ENCODE measurements at regions not wholly inside any gene's neighbourhood (a gene's known extent, or its start where the extent isn't known, plus 50 kb on each side); places are given as distances from the start of the nearest gene placed in this dataset.

GRCh38 chr7:131090886-131091692 is 236.6 kb upstream of the MKLN1 start:
- BruUV-seq (replicated peaks): no TSS peak
- CTCF ChIA-PET: no interaction called here
- POLR2A ChIA-PET (ENCODE audit: low non-redundant PET): no interaction called here
- TF ChIP-seq EZH2 (IDR thresholded peaks at IDR 0.05; ENCODE audit: borderline replicate concordance, low read depth, low read length, poor library complexity, severe bottlenecking): no peak
- TF ChIP-seq CTCF (conservative IDR thresholded peaks at IDR 0.05; ENCODE audit: low read depth, low read length): no peak
- H3K27ac ChIP-seq (ENCODE audit: low read depth, low read length, poor library complexity, severe bottlenecking): peak overlapping the region; percentile 56
- intact Hi-C loops (cut with micrococcal nuclease; ENCODE audit: unreplicated experiment): no loop called here
- H3K4me3 ChIP-seq (ENCODE audit: low read depth, low read length, poor library complexity, severe bottlenecking): no peak overlapping the region
- H3K9me3 ChIP-seq (ENCODE audit: low read depth, low read length, poor library complexity, severe bottlenecking): peaks cover 4% of the 10 kb centered on the region
- no peaks in the 10 kb centered on the region for H3K27me3 ChIP-seq (replicated peaks; ENCODE audit: insufficient read depth, low read depth, low read length, poor library complexity)
- no peak for DNase-seq (ENCODE audit: low spot score)
- peaks cover 10% of the 10 kb centered on the region for H3K4me1 ChIP-seq (ENCODE audit: insufficient read depth, low read length, poor library complexity, severe bottlenecking)
- no peaks in the 10 kb centered on the region for H3K36me3 ChIP-seq (ENCODE audit: insufficient read depth, low read length, poor library complexity, severe bottlenecking)

GRCh38 chr7:131094685-131095084 is 233.0 kb upstream of the MKLN1 start:
- intact Hi-C loops (cut with micrococcal nuclease; ENCODE audit: unreplicated experiment): no loop called here
- no TSS peak for BruUV-seq (replicated peaks)
- CTCF ChIA-PET: no interaction called here

GRCh38 chr7:131095346-131095745 is 232.3 kb upstream of the MKLN1 start:
- intact Hi-C loops (cut with micrococcal nuclease; ENCODE audit: unreplicated experiment): no loop called here
- H3K4me1 ChIP-seq (ENCODE audit: insufficient read depth, low read length, poor library complexity, severe bottlenecking): peaks cover 10% of the 10 kb centered on the region
- TF ChIP-seq CTCF (conservative IDR thresholded peaks at IDR 0.05; ENCODE audit: low read depth, low read length): no peak
- no peak for TF ChIP-seq EZH2 (IDR thresholded peaks at IDR 0.05; ENCODE audit: borderline replicate concordance, low read depth, low read length, poor library complexity, severe bottlenecking)
- H3K4me3 ChIP-seq (ENCODE audit: low read depth, low read length, poor library complexity, severe bottlenecking): no peak overlapping the region
- BruUV-seq (replicated peaks): no TSS peak
- DNase-seq (ENCODE audit: low spot score): no peak
- no peaks in the 10 kb centered on the region for H3K27me3 ChIP-seq (replicated peaks; ENCODE audit: insufficient read depth, low read depth, low read length, poor library complexity)
- no peaks in the 10 kb centered on the region for H3K36me3 ChIP-seq (ENCODE audit: insufficient read depth, low read length, poor library complexity, severe bottlenecking)
- no peaks in the 10 kb centered on the region for H3K9me3 ChIP-seq (ENCODE audit: low read depth, low read length, poor library complexity, severe bottlenecking)
- CTCF ChIA-PET: no interaction called here
- POLR2A ChIA-PET (ENCODE audit: low non-redundant PET): interaction anchor here (0.7 kb wide), 1 partner anchor 10 kb away, joined by 3 read pairs; no protein-coding TSS in a partner anchor
- no peak overlapping the region for H3K27ac ChIP-seq (ENCODE audit: low read depth, low read length, poor library complexity, severe bottlenecking)

More at GRCh38 chr7:131094685-131095084, 233.0 kb upstream of the MKLN1 start:
- Histone ChIP-seq H3K27me3 (replicated peaks; ENCODE audit: insufficient read depth, low read depth, low read length, poor library complexity) (no peaks in the 10 kb centered on the region), H3K9me3 (ENCODE audit: low read depth, low read length, poor library complexity, severe bottlenecking) (peaks cover 1% of the 10 kb centered on the region), H3K27ac (ENCODE audit: low read depth, low read length, poor library complexity, severe bottlenecking) (no peak overlapping the region), H3K4me1 (ENCODE audit: insufficient read depth, low read length, poor library complexity, severe bottlenecking) (peaks cover 10% of the 10 kb centered on the region), H3K36me3 (ENCODE audit: insufficient read depth, low read length, poor library complexity, severe bottlenecking) (no peaks in the 10 kb centered on the region), H3K4me3 (ENCODE audit: low read depth, low read length, poor library complexity, severe bottlenecking) (no peak overlapping the region)
- POLR2A ChIA-PET (ENCODE audit: low non-redundant PET): interaction anchor here (0.7 kb wide), 1 partner anchor 9 kb away, joined by 3 read pairs; no protein-coding TSS in a partner anchor
- TF ChIP-seq EZH2 (IDR thresholded peaks at IDR 0.05; ENCODE audit: borderline replicate concordance, low read depth, low read length, poor library complexity, severe bottlenecking) (no peak), CTCF (conservative IDR thresholded peaks at IDR 0.05; ENCODE audit: low read depth, low read length) (no peak)
- no peak for DNase-seq (ENCODE audit: low spot score)

All from A673 (cell line).